ENCODE measurements at regions not wholly inside any gene's neighbourhood (a gene's known extent, or its start where the extent isn't known, plus 50 kb on each side); places are given as distances from the start of the nearest gene placed in this dataset.

DNA sequence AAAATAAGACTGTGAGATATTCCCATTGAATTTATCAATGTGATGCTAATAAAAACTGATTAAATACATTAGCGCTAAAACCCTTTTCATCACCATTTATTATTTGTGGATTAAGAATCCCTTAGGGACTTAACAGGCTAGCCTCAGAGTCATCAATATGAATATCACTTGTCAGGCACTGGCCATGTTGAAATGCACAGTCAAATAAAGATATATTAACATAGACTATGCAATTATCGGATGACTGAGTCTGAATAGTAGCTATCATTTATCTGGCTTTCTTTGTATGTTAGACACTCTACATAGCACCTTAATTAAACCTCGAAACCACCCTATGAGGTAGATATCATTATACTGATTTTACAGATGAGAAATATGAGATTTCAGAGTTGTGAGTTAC, 213.6 kb downstream of the RDH14 start:
- Histone ChIP-seq H3K4me3 (ENCODE audit: low read depth in 1 of 2, low read length in 2 of 2) (no peak overlapping the region), H3K27me3 (ENCODE audit: low read depth, low read length) (no peaks in the 10 kb centered on the region), H3K36me3 (ENCODE audit: control insufficient read depth in 1 of 2, insufficient read depth in 2 of 2, low read length in 2 of 2) (no peaks in the 10 kb centered on the region), H3K9me3 (ENCODE audit: control insufficient read depth in 1 of 2, low read length in 2 of 2) (no peaks in the 10 kb centered on the region), H3K4me1 (ENCODE audit: control insufficient read depth in 1 of 2, insufficient read depth in 2 of 2, low read length in 2 of 2) (no peaks in the 10 kb centered on the region), H3K27ac (ENCODE audit: low read length) (no peak overlapping the region)

DNA sequence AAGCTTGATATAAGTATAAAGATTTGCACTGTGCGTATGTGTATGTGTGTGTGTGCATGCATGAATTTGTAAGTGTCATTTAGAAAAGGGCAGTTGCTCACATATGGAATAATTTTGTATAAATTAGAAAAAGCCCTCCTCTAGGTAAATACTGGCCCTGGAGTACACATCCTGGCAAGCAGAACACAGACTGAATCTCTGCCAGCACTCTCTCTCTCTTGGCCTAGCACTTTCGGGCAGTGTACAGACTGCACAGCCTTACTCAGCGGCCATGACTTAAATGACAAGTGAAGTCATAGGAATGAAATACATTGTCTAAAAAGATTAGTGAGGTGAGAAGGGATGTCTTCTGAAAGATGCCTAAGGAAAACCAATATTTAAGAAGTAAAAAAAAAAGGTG, 214.1 kb downstream of the RDH14 start:
- H3K4me3 ChIP-seq (ENCODE audit: low read depth in 1 of 2, low read length in 2 of 2) = no peak overlapping the region
- H3K27ac ChIP-seq (ENCODE audit: low read length) = no peak overlapping the region
- H3K9me3 ChIP-seq (ENCODE audit: control insufficient read depth in 1 of 2, low read length in 2 of 2) = no peaks in the 10 kb centered on the region
- no peaks in the 10 kb centered on the region for H3K27me3 ChIP-seq (ENCODE audit: low read depth, low read length)
- H3K36me3 ChIP-seq (ENCODE audit: control insufficient read depth in 1 of 2, insufficient read depth in 2 of 2, low read length in 2 of 2) = no peaks in the 10 kb centered on the region
- H3K4me1 ChIP-seq (ENCODE audit: control insufficient read depth in 1 of 2, insufficient read depth in 2 of 2, low read length in 2 of 2) = no peaks in the 10 kb centered on the region

DNA sequence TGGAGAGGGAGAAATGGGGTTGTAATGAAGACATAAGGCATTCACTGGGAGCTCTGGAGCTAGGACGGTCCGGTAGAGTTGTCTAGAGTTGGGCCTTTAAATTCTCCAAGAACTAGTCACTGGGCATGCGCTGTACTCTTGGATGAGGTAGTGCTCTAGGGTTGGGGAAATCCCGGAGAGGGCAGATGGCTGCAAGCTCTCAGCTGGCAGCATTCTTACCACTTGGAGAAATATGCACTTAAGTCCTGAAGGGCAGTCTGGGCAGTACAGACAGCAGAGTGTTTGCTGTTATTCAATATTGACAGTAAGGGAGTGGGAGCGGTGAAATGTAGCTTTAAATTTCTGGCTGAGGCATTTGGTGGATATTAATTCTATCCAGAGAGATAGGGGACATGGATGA, 214.6 kb downstream of the RDH14 start:
- Histone ChIP-seq H3K27ac (ENCODE audit: low read length) (no peak overlapping the region), H3K36me3 (ENCODE audit: control insufficient read depth in 1 of 2, insufficient read depth in 2 of 2, low read length in 2 of 2) (no peaks in the 10 kb centered on the region), H3K4me1 (ENCODE audit: control insufficient read depth in 1 of 2, insufficient read depth in 2 of 2, low read length in 2 of 2) (no peaks in the 10 kb centered on the region), H3K4me3 (ENCODE audit: low read depth in 1 of 2, low read length in 2 of 2) (no peak overlapping the region), H3K27me3 (ENCODE audit: low read depth, low read length) (no peaks in the 10 kb centered on the region), H3K9me3 (ENCODE audit: control insufficient read depth in 1 of 2, low read length in 2 of 2) (no peaks in the 10 kb centered on the region)

DNA sequence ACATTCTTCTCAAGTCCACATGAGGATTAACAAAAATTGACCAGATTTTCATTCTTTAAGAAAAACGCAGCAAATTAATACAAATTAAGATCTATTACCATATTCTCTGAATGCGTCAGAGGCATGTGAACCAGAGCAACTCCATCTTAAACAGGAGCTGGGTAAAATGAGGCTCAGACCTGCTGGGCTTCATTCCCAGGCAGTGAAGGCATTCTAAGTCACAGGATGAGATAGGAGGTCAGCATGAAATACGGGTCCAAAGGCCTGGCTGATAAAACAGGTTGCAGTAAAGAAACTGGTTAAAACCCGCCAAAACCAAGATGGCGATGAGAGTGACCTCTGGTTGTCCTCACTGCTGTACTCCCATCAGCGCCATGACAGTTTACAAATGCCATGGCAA, 217.6 kb downstream of the RDH14 start:
- Histone ChIP-seq H3K36me3 (ENCODE audit: control insufficient read depth in 1 of 2, insufficient read depth in 2 of 2, low read length in 2 of 2) (no peaks in the 10 kb centered on the region), H3K4me1 (ENCODE audit: control insufficient read depth in 1 of 2, insufficient read depth in 2 of 2, low read length in 2 of 2) (no peaks in the 10 kb centered on the region), H3K27ac (ENCODE audit: low read length) (no peak overlapping the region), H3K4me3 (ENCODE audit: low read depth in 1 of 2, low read length in 2 of 2) (no peak overlapping the region), H3K27me3 (ENCODE audit: low read depth, low read length) (no peaks in the 10 kb centered on the region), H3K9me3 (ENCODE audit: control insufficient read depth in 1 of 2, low read length in 2 of 2) (no peaks in the 10 kb centered on the region)

DNA sequence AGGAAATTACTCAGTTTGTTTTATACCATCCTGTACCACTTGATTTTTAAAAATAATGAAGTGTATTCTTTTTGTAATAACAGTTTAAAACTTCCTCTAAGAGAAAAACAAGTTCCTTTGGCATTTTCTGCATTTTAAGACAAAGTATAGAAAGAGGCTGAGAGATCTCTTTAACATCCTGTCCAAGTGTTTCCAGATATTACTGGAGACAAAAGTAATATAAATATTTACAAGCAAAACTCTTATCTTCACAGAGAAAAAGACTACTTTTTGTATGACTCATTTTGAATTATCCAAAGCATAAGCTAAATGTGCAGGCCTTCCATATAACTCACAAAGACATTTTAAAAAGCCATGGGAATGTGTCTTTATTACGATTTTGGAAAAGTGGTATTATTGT, 221.1 kb downstream of the RDH14 start:
- Histone ChIP-seq H3K4me3 (ENCODE audit: low read depth in 1 of 2, low read length in 2 of 2) (no peak overlapping the region), H3K27ac (ENCODE audit: low read length) (no peak overlapping the region), H3K27me3 (ENCODE audit: low read depth, low read length) (no peaks in the 10 kb centered on the region), H3K4me1 (ENCODE audit: control insufficient read depth in 1 of 2, insufficient read depth in 2 of 2, low read length in 2 of 2) (no peaks in the 10 kb centered on the region), H3K36me3 (ENCODE audit: control insufficient read depth in 1 of 2, insufficient read depth in 2 of 2, low read length in 2 of 2) (no peaks in the 10 kb centered on the region), H3K9me3 (ENCODE audit: control insufficient read depth in 1 of 2, low read length in 2 of 2) (no peaks in the 10 kb centered on the region)

DNA sequence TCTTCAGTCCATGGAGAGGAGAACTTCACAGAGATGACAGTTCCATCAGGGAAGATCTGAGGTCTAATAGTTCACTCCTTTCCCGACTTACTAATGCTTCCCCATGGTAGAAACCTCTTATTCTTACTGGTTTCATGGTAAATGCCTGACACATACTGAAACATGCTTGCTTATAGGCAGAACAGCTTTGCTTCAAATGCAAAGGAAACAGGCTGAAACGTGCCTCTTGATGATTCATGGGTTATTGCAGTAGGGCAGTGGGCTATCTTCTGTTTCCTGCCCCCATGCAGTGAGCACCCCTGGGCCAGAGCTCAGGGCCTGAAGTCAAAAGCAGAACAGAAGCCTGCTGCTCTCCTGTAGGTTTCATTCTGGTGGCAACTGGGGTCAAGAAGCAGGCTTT, 223.5 kb downstream of the RDH14 start:
- Histone ChIP-seq H3K4me1 (ENCODE audit: control insufficient read depth in 1 of 2, insufficient read depth in 2 of 2, low read length in 2 of 2) (no peaks in the 10 kb centered on the region), H3K27me3 (ENCODE audit: low read depth, low read length) (no peaks in the 10 kb centered on the region), H3K4me3 (ENCODE audit: low read depth in 1 of 2, low read length in 2 of 2) (no peak overlapping the region), H3K36me3 (ENCODE audit: control insufficient read depth in 1 of 2, insufficient read depth in 2 of 2, low read length in 2 of 2) (no peaks in the 10 kb centered on the region), H3K27ac (ENCODE audit: low read length) (no peak overlapping the region), H3K9me3 (ENCODE audit: control insufficient read depth in 1 of 2, low read length in 2 of 2) (no peaks in the 10 kb centered on the region)

DNA sequence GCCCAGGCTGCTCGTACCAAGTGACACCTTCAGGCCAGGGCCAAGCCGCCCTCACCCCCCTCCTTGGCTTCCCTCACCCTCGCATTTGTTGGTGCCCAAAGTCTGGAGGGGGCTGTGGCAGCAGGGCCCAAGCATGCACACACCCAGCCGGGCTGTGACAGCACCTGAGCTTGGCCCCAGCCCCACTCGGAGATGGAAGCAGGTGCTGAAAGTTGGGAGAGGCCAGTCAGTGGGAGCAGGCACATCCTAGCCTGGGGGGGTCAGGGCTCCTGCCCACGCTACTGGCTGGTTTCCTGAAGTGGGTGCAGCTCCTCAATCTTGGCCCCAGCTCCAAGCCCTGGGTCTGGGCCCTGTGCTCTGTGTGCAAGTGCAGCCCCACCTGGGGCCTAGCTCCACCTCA, 228.0 kb downstream of the RDH14 start:
- Histone ChIP-seq H3K27me3 (ENCODE audit: low read depth, low read length) (no peaks in the 10 kb centered on the region), H3K27ac (ENCODE audit: low read length) (no peak overlapping the region), H3K4me1 (ENCODE audit: control insufficient read depth in 1 of 2, insufficient read depth in 2 of 2, low read length in 2 of 2) (no peaks in the 10 kb centered on the region), H3K36me3 (ENCODE audit: control insufficient read depth in 1 of 2, insufficient read depth in 2 of 2, low read length in 2 of 2) (no peaks in the 10 kb centered on the region), H3K9me3 (ENCODE audit: control insufficient read depth in 1 of 2, low read length in 2 of 2) (no peaks in the 10 kb centered on the region), H3K4me3 (ENCODE audit: low read depth in 1 of 2, low read length in 2 of 2) (no peak overlapping the region)

DNA sequence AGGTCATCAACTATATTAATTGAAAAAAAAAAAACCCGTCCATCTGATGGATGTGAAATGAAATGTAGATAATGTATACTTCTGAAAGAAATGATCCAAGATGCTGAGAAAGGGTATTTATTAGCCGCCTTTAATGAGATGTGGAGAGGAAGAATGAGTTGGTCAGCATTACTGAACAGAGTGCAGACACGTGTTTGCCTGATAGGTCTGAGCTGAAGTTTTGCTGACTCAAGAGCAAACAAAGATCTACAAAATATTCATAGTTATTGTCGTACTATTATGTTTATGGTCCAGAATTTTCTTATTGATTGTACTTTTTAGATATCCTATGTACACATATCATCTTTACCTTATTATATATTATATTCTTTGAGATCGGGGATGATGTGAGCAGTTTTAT, 235.3 kb downstream of the RDH14 start:
- no peak overlapping the region for H3K4me3 ChIP-seq (ENCODE audit: low read depth in 1 of 2, low read length in 2 of 2)
- H3K27ac ChIP-seq (ENCODE audit: low read length) = no peak overlapping the region
- no peaks in the 10 kb centered on the region for H3K4me1 ChIP-seq (ENCODE audit: control insufficient read depth in 1 of 2, insufficient read depth in 2 of 2, low read length in 2 of 2)
- H3K36me3 ChIP-seq (ENCODE audit: control insufficient read depth in 1 of 2, insufficient read depth in 2 of 2, low read length in 2 of 2) = no peaks in the 10 kb centered on the region
- no peaks in the 10 kb centered on the region for H3K9me3 ChIP-seq (ENCODE audit: control insufficient read depth in 1 of 2, low read length in 2 of 2)
- no peaks in the 10 kb centered on the region for H3K27me3 ChIP-seq (ENCODE audit: low read depth, low read length)

DNA sequence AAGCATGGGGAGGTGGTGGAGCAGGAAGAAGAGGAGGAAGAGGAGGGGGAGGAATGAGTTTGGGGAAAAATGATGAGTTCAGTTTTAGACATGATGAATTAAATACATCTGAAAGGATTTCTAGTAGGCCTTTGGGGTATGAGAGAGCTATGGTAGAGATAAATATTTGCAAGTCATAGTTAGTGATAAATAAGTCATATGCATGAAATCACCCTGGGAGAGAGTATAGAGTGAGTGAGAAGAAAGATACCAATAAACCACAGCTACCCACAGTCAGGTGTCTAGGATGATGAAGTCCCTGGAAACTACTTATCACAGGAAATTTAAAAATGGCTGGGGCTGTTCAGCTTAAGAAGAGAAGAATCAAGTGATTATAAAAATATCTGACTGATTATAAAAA, 240.5 kb downstream of the RDH14 start:
- H3K9me3 ChIP-seq (ENCODE audit: control insufficient read depth in 1 of 2, low read length in 2 of 2) = no peaks in the 10 kb centered on the region
- H3K4me1 ChIP-seq (ENCODE audit: control insufficient read depth in 1 of 2, insufficient read depth in 2 of 2, low read length in 2 of 2) = no peaks in the 10 kb centered on the region
- no peaks in the 10 kb centered on the region for H3K27me3 ChIP-seq (ENCODE audit: low read depth, low read length)

DNA sequence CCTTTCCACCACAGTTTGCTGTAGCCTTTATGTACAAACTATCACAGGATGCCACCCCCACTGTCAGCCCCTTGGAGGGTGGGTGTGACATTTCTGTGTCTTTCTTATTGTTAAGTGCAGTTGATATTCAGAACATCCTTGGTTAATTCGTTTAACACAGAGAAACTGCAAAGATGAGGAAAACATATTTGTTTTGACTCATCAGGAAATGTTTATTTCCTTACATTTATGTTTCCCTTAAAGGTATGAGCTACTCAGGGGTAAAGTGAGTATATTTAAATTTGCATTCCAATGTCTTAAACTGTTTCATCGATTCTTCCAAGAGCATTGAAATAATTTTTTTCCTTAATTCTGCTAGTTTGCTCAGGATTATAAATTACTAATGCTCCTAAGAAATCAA, 243.4 kb downstream of the RDH14 start:
- Histone ChIP-seq H3K4me3 (ENCODE audit: low read depth in 1 of 2, low read length in 2 of 2) (no peak overlapping the region), H3K27me3 (ENCODE audit: low read depth, low read length) (no peaks in the 10 kb centered on the region), H3K36me3 (ENCODE audit: control insufficient read depth in 1 of 2, insufficient read depth in 2 of 2, low read length in 2 of 2) (no peaks in the 10 kb centered on the region), H3K4me1 (ENCODE audit: control insufficient read depth in 1 of 2, insufficient read depth in 2 of 2, low read length in 2 of 2) (no peaks in the 10 kb centered on the region), H3K27ac (ENCODE audit: low read length) (no peak overlapping the region), H3K9me3 (ENCODE audit: control insufficient read depth in 1 of 2, low read length in 2 of 2) (no peaks in the 10 kb centered on the region)

More for the DNA sequence above, 240.5 kb downstream of the RDH14 start:
- Histone ChIP-seq H3K36me3 (ENCODE audit: control insufficient read depth in 1 of 2, insufficient read depth in 2 of 2, low read length in 2 of 2) (no peaks in the 10 kb centered on the region), H3K27ac (ENCODE audit: low read length) (no peak overlapping the region), H3K4me3 (ENCODE audit: low read depth in 1 of 2, low read length in 2 of 2) (no peak overlapping the region)

DNA sequence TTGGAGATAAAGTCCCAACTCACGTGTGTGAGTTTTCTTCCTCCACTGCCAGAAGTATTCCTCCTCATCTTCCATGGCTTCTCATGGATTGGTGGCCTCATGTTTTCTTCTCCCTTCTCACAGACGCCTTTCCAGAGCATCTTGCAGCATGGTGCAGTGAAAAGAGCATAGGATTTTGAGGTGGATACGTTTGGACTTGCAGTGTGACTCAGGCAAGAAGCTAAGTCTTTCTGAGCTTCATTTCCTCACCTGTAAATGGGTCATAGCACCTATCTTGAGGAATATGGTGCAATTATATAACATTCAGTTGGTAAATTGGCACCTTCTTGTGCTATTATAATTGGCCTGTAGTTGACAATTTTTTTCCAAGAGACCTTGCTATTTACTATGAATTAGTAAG, 247.6 kb downstream of the RDH14 start:
- H3K9me3 ChIP-seq (ENCODE audit: control insufficient read depth in 1 of 2, low read length in 2 of 2) = no peaks in the 10 kb centered on the region
- H3K4me1 ChIP-seq (ENCODE audit: control insufficient read depth in 1 of 2, insufficient read depth in 2 of 2, low read length in 2 of 2) = no peaks in the 10 kb centered on the region
- H3K36me3 ChIP-seq (ENCODE audit: control insufficient read depth in 1 of 2, insufficient read depth in 2 of 2, low read length in 2 of 2) = no peaks in the 10 kb centered on the region
- H3K4me3 ChIP-seq (ENCODE audit: low read depth in 1 of 2, low read length in 2 of 2) = no peak overlapping the region
- no peaks in the 10 kb centered on the region for H3K27me3 ChIP-seq (ENCODE audit: low read depth, low read length)
- H3K27ac ChIP-seq (ENCODE audit: low read length) = no peak overlapping the region

DNA sequence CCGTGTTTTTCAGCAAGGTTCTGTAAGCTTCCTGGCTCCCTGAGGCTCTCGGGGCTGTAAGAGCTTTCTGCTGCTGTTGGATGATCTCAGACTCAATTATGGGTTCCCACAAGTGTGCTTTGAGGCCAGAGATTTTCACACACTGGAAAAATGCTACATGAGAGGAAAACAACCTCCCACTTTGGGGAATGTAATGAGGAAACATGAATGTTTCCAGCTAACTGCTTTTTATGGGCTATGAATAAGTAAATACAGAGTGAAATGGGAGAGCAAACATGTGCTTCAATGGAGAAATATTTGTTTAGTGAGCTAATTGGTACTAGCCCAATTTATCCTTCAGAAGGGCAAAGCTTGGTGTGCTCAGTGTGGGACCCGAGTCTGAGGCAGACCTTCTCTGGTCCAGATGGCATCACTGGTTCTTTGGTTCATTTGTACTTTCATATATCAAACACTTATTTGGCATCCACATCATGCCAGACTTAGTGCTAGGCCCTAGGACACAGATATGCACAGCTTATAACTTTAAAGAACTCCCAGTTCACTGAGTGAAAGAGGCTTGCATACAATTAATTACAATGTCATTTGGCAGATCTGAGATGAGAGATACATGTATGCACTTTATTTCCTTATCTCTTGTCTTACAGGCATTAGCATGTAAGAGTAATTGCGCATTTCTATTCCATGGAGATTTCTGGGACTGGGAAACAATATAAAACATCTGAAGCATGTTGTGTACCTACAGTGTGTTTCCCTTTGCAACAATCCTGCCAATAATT, 248.8 kb downstream of the RDH14 start:
- Histone ChIP-seq H3K4me1 (ENCODE audit: control insufficient read depth in 1 of 2, insufficient read depth in 2 of 2, low read length in 2 of 2) (no peaks in the 10 kb centered on the region), H3K4me3 (ENCODE audit: low read depth in 1 of 2, low read length in 2 of 2) (no peak overlapping the region), H3K9me3 (ENCODE audit: control insufficient read depth in 1 of 2, low read length in 2 of 2) (no peaks in the 10 kb centered on the region), H3K36me3 (ENCODE audit: control insufficient read depth in 1 of 2, insufficient read depth in 2 of 2, low read length in 2 of 2) (no peaks in the 10 kb centered on the region), H3K27ac (ENCODE audit: low read length) (no peak overlapping the region), H3K27me3 (ENCODE audit: low read depth, low read length) (no peaks in the 10 kb centered on the region)

All from muscle layer of duodenum (tissue), 2 donors.